ENCODE measurements at regions not wholly inside any gene's neighbourhood (a gene's known extent, or its start where the extent isn't known, plus 50 kb on each side); places are given as distances from the start of the nearest gene placed in this dataset.

- TF ChIP-seq CTCF (IDR thresholded peaks at IDR 0.05): no peak
- TF ChIP-seq POLR2A (IDR thresholded peaks at IDR 0.05): no peak
Observed at GRCh38 chr16:63695347-63695746, 1426.5 kb downstream of the CDH11 start.

All from thyroid gland (tissue), 4 donors.